ENCODE measurements at regions not wholly inside any gene's neighbourhood (a gene's known extent, or its start where the extent isn't known, plus 50 kb on each side); places are given as distances from the start of the nearest gene placed in this dataset.
A peak's percentile ranks its signal among the peaks of the same experiment; 100 is the strongest.
"Not testable (repeated sequence)": the region's sequence is repeated elsewhere in the genome, so short reads cannot be mapped to it uniquely, and the experiment has no call there.

GRCh38 chr14:86799244-86799647, 1193.7 kb downstream of the GALC start:
- DNase-seq (ENCODE audit: low read depth in 2 of 2): peak; percentile 99

DNA sequence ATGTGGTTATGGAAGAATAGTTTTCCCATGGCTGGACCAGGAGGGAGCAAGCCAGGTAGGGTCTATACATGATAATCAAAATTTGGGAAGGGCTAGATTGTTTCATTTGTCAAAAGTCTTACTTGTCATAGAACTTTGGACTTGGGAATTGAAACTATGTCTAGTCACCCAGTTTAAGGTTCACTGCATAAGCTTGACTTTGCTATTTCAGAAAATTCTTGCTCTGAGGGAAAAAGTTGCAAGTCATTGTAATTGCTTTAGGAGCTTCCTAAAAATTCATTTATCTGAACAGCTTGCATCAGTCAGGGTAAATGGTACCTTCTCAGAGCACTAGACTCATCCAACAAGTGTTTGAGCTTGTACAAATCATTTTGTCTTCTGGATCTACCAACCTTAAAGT, 1194.7 kb downstream of the GALC start:
- no peak for DNase-seq (ENCODE audit: low read depth in 2 of 2)

- no peak for DNase-seq (ENCODE audit: low read depth in 2 of 2)
These were observed 1196.0 kb downstream of the GALC start for GRCh38 chr14:86797075-86797351.

GRCh38 chr14:86796221-86797074, 1196.5 kb downstream of the GALC start:
- peak; percentile 92 to 94 for DNase-seq (ENCODE audit: low read depth in 2 of 2)

- no peak for DNase-seq (ENCODE audit: low read depth in 2 of 2)
These were observed 1198.3 kb downstream of the GALC start for GRCh38 chr14:86794689-86795088.

- DNase-seq (ENCODE audit: low read depth in 2 of 2): no peak
These were observed 1202.3 kb downstream of the GALC start for GRCh38 chr14:86790408-86791364.

DNA sequence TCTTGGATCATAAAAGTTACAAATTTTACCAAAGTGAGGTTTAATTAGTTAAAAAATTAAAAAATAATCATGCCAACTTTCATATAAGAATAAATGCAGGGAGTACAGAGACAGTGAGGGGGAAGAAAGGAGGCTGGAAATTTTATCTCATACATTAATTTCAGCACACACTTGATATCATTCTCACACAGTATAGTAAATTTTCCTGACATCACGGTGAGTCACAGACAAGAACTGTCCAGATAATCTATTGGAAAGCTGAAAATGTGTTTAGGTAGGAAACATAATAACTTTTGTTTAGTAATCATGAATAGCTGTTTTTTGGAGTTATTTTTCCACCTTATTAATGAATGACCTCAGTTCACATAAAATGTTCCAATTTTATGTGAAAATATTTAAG, 1204.8 kb downstream of the GALC start:
- DNase-seq (ENCODE audit: low read depth in 2 of 2): peak in 1 of 2 experiments; percentile 45

GRCh38 chr14:86787717-86788116, 1205.3 kb downstream of the GALC start:
- DNase-seq (ENCODE audit: low read depth in 2 of 2): peak; percentile 94 to 95

GRCh38 chr14:86782092-86782580, 1210.8 kb downstream of the GALC start:
- no peak for DNase-seq (ENCODE audit: low read depth in 2 of 2)

- no peak for DNase-seq (ENCODE audit: low read depth in 2 of 2)
These were observed 1212.0 kb downstream of the GALC start for GRCh38 chr14:86780876-86781510.

GRCh38 chr14:86780461-86780860, 1212.5 kb downstream of the GALC start:
- no peak for DNase-seq (ENCODE audit: low read depth in 2 of 2)

- DNase-seq (ENCODE audit: low read depth in 2 of 2): no peak
These were observed 1213.6 kb downstream of the GALC start for GRCh38 chr14:86779416-86779815.

DNA sequence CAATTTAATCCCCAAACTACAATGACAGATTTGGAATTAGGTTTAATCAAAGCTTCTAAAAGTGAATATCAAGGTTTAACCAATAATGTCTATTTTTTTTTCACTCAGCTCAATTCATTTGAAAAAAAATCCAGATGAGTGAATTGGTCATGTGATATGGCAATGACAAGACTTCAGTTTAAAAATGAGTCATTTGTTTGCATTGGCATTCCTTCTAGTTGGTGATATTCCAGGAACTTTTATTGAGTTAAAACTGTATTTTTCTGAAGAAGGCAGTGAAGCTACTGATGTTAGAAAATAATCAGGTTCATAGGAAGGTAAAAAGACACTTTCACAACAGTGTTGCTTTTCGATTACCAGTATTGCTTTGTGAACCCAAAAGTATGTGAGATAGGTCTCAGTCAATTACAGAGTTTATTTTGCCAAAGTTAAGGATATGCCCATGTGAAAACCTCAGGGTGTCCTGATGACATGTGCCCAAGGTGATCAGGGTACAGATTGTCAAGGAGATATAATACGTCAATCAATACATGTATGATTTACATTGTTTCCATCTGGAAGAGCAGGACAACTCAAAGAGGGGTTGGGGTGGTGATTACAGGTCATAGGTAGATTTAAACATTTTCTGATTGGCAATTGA, 1214.9 kb downstream of the GALC start:
- peak; percentile 74 for DNase-seq (ENCODE audit: low read depth in 2 of 2)

DNA sequence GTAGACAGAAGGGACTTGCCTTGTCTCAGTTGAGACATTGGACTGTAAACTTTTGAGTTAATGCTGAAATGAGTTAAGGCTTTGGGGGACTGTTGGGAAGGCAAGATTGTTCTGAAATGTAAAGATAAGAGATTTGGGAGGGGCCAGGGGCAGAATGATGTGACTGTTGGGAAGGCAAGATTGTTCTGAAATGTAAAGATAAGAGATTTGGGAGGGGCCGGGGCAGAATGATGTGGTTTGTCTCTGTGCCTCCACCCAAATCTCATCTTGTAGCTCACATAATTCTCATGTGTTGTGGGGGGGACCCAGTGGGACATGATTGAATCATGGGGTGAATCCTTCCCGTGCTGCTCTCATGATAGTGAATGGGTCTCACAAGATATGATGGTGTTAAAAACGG, 1217.1 kb downstream of the GALC start:
- DNase-seq (ENCODE audit: low read depth in 2 of 2): not testable (repeated sequence)

- DNase-seq (ENCODE audit: low read depth in 2 of 2): no peak
These were observed 1218.1 kb downstream of the GALC start for GRCh38 chr14:86774916-86775315.

GRCh38 chr14:86772075-86772474, 1220.9 kb downstream of the GALC start:
- DNase-seq (ENCODE audit: low read depth in 2 of 2): no peak

- DNase-seq (ENCODE audit: low read depth in 2 of 2): no peak
These were observed 1222.8 kb downstream of the GALC start for GRCh38 chr14:86770186-86770585.

DNA sequence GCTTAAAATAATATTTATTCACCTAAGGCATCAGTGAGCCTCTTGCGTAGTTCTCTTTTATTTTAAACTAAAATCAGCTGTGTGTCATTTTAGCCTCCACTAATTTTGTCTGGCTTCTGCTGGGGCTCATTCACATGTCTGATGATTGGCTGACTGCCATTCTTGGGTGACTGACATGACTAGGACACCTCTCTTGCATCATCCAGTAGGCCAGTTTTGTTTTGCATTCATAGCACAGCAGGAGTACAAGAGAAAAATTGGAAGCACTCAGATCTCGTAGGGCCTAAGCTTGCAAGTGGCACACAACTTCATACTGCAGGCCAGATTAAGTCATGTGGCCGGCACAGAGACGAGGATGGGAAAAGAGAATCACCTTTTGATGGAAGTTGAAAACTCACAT, 1226.5 kb downstream of the GALC start:
- DNase-seq (ENCODE audit: low read depth in 2 of 2): no peak

- no peak for DNase-seq (ENCODE audit: low read depth in 2 of 2)
These were observed 1231.4 kb downstream of the GALC start for GRCh38 chr14:86761611-86762010.

DNA sequence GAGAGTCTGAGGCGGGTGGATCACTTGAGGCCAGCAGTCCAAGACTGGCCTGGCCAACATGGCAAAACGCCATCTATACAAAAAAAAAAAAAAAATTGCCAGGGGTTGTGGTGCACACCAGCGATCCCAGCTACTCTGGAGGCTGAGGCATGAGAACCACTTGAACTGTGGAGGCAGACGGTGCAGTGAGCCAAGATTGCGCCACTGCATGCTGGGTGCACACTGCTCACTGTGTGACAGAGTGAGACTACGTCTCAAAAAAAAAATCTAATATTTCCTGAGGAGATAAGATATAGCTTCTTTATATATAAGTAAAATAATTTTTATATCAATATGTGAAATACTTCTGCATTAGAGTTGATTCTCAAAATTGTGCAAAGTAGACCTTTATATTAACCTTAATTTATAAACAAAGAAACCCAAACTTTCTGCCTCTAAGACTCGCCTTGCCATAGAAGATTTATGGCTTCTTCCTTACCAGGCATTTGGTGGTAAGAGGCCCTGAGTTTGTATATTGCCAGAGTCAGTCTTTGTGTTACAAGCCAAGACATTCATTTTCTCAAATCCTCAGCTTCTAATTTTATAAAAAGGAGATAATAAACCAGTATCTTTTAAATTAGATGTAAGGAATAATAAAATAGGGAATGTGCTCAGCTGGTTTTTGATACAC, 1226.7 kb downstream of the FLRT2 start:
- no peak for DNase-seq (ENCODE audit: low read depth in 2 of 2)

- DNase-seq (ENCODE audit: low read depth in 2 of 2): not testable (repeated sequence)
These were observed 1220.5 kb downstream of the FLRT2 start for GRCh38 chr14:86750488-86750887.

Measured in fibroblast of skin of left quadriceps (primary cell).